ENCODE measurements at regions not wholly inside any gene's neighbourhood (a gene's known extent, or its start where the extent isn't known, plus 50 kb on each side); places are given as distances from the start of the nearest gene placed in this dataset.

DNA sequence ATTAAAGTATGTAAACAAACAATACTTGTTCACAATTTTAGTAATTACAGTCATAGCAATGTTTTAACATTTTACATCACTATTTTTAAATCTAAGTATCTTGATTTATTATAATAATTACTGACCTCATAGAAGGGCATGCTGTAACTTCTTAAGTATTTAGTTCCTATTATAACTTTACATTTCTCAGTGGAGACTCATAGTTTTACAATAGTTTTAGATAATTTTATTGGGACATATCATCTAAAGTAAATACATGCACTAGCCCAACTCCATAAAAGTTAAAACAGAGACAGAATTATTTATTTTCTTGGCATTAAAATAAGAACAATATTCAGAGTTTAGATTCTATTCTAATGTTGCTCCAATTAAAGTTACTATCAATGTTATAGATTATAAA lies 466.5 kb upstream of the BCHE start:
- TF ChIP-seq, protein P1, sequence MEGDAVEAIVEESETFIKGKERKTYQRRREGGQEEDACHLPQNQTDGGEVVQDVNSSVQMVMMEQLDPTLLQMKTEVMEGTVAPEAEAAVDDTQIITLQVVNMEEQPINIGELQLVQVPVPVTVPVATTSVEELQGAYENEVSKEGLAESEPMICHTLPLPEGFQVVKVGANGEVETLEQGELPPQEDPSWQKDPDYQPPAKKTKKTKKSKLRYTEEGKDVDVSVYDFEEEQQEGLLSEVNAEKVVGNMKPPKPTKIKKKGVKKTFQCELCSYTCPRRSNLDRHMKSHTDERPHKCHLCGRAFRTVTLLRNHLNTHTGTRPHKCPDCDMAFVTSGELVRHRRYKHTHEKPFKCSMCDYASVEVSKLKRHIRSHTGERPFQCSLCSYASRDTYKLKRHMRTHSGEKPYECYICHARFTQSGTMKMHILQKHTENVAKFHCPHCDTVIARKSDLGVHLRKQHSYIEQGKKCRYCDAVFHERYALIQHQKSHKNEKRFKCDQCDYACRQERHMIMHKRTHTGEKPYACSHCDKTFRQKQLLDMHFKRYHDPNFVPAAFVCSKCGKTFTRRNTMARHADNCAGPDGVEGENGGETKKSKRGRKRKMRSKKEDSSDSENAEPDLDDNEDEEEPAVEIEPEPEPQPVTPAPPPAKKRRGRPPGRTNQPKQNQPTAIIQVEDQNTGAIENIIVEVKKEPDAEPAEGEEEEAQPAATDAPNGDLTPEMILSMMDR (IDR thresholded peaks at IDR 0.05), result no peak
- TF ChIP-seq POLR2AphosphoS5 (IDR thresholded peaks at IDR 0.05; ENCODE audit: low read depth, low read length) (no peak), TCF7L2 (IDR thresholded peaks at IDR 0.05; ENCODE audit: low read depth, low read length) (no peak)
- TF ChIP-seq, protein P2, sequence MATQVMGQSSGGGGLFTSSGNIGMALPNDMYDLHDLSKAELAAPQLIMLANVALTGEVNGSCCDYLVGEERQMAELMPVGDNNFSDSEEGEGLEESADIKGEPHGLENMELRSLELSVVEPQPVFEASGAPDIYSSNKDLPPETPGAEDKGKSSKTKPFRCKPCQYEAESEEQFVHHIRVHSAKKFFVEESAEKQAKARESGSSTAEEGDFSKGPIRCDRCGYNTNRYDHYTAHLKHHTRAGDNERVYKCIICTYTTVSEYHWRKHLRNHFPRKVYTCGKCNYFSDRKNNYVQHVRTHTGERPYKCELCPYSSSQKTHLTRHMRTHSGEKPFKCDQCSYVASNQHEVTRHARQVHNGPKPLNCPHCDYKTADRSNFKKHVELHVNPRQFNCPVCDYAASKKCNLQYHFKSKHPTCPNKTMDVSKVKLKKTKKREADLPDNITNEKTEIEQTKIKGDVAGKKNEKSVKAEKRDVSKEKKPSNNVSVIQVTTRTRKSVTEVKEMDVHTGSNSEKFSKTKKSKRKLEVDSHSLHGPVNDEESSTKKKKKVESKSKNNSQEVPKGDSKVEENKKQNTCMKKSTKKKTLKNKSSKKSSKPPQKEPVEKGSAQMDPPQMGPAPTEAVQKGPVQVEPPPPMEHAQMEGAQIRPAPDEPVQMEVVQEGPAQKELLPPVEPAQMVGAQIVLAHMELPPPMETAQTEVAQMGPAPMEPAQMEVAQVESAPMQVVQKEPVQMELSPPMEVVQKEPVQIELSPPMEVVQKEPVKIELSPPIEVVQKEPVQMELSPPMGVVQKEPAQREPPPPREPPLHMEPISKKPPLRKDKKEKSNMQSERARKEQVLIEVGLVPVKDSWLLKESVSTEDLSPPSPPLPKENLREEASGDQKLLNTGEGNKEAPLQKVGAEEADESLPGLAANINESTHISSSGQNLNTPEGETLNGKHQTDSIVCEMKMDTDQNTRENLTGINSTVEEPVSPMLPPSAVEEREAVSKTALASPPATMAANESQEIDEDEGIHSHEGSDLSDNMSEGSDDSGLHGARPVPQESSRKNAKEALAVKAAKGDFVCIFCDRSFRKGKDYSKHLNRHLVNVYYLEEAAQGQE (IDR thresholded peaks at IDR 0.05; ENCODE audit: insufficient read depth in 1 of 2, low read depth in 2 of 2, low read length in 1 of 2), result no peak
